ENCODE measurements at regions not wholly inside any gene's neighbourhood (a gene's known extent, or its start where the extent isn't known, plus 50 kb on each side); places are given as distances from the start of the nearest gene placed in this dataset.

- intact Hi-C loops (cut with micrococcal nuclease) (no loop called here), in situ Hi-C loops (cut with MboI) (no loop called here)
- no peak overlapping the region for H3K4me3 ChIP-seq
- TF ChIP-seq ZEB2 (IDR thresholded peaks at IDR 0.05) (no peak), TAL1 (IDR thresholded peaks at IDR 0.05) (no peak)
- POLR2A ChIA-PET = no interaction called here
- ATAC-seq = no peak
- no peak overlapping the region for H2AFZ ChIP-seq (ENCODE audit: low read depth, low read length)
- no peak overlapping the region for H3K27ac ChIP-seq (ENCODE audit: extremely low read depth, low read depth, low read length)
- no peak overlapping the region for H3K9ac ChIP-seq (ENCODE audit: insufficient read depth in 1 of 2, low read depth in 2 of 2, low read length in 2 of 2)
- WGBS (ENCODE audit: insufficient coverage, low coverage, missing lambda C conversion rate) = 0% methylated on average over 2 of the region's 2 CpGs
- no peaks in the 10 kb centered on the region for H3K9me3 ChIP-seq (replicated peaks; ENCODE audit: control insufficient read depth, insufficient read depth, low read depth, low read length)
- no peak for FAIRE-seq
- no TSS peak for BruUV-seq (replicated peaks)
- no peaks in the 10 kb centered on the region for H3K27me3 ChIP-seq (ENCODE audit: control insufficient read depth in 2 of 2, insufficient read depth in 2 of 2, low read length in 2 of 2)
- H3K4me2 ChIP-seq (ENCODE audit: insufficient read depth, low read length) = no peak overlapping the region
- H3K4me1 ChIP-seq (replicated peaks in 1 of 2; ENCODE audit: control insufficient read depth in 2 of 2, insufficient read depth in 2 of 2, low read length in 2 of 2) = no peaks in the 10 kb centered on the region
- CTCF ChIA-PET (ENCODE audit: low intra/inter-chr PET ratio) = no interaction called here
- H3K36me3 ChIP-seq (ENCODE audit: control insufficient read depth, insufficient read depth, low read length) = no peaks in the 10 kb centered on the region
- H4K20me1 ChIP-seq (replicated peaks; ENCODE audit: control insufficient read depth, insufficient read depth, low read length) = no peaks in the 10 kb centered on the region
- DNase-seq (ENCODE audit: extremely low read depth in 1 of 4, low spot score in 3 of 4) = no peak
- no peaks in the 10 kb centered on the region for H3K79me2 ChIP-seq (ENCODE audit: control insufficient read depth, insufficient read depth, low read length)
- H3K9me1 ChIP-seq (ENCODE audit: control insufficient read depth, insufficient read depth, low read length) = no peaks in the 10 kb centered on the region
Observed at GRCh38 chr3:27840807-27841594, 118.9 kb upstream of the EOMES start.

GRCh38 chr3:27844052-27844675 is 122.0 kb upstream of the EOMES start:
- Histone ChIP-seq H3K9me1 (ENCODE audit: control insufficient read depth, insufficient read depth, low read length) (no peaks in the 10 kb centered on the region), H3K27me3 (ENCODE audit: control insufficient read depth in 2 of 2, insufficient read depth in 2 of 2, low read length in 2 of 2) (no peaks in the 10 kb centered on the region), H3K36me3 (ENCODE audit: control insufficient read depth, insufficient read depth, low read length) (no peaks in the 10 kb centered on the region), H2AFZ (ENCODE audit: low read depth, low read length) (no peak overlapping the region), H3K4me3 (no peak overlapping the region), H3K4me2 (ENCODE audit: insufficient read depth, low read length) (no peak overlapping the region), H3K79me2 (ENCODE audit: control insufficient read depth, insufficient read depth, low read length) (no peaks in the 10 kb centered on the region), H3K9ac (ENCODE audit: insufficient read depth in 1 of 2, low read depth in 2 of 2, low read length in 2 of 2) (no peak overlapping the region), H3K27ac (ENCODE audit: extremely low read depth, low read depth, low read length) (no peak overlapping the region), H4K20me1 (replicated peaks; ENCODE audit: control insufficient read depth, insufficient read depth, low read length) (no peaks in the 10 kb centered on the region), H3K9me3 (replicated peaks; ENCODE audit: control insufficient read depth, insufficient read depth, low read depth, low read length) (no peaks in the 10 kb centered on the region), H3K4me1 (replicated peaks in 1 of 2; ENCODE audit: control insufficient read depth in 2 of 2, insufficient read depth in 2 of 2, low read length in 2 of 2) (no peaks in the 10 kb centered on the region)
- intact Hi-C loops (cut with micrococcal nuclease) (no loop called here), in situ Hi-C loops (cut with MboI) (no loop called here)
- no TSS peak for BruUV-seq (replicated peaks)
- ChIA-PET POLR2A (no interaction called here), CTCF (ENCODE audit: low intra/inter-chr PET ratio) (no interaction called here)
- FAIRE-seq (no peak), DNase-seq (ENCODE audit: extremely low read depth in 1 of 4, low spot score in 3 of 4) (no peak), ATAC-seq (no peak)
- 5% methylated on average over 1 of the region's 1 CpG for WGBS (ENCODE audit: insufficient coverage, low coverage, missing lambda C conversion rate)
- TF ChIP-seq ELF2 (CRISPR knock-in tag; IDR thresholded peaks at IDR 0.05) = no peak
- no peak for TF ChIP-seq FOXP1 (CRISPR knock-in tag; IDR thresholded peaks at IDR 0.05)
- no peak for TF ChIP-seq ZNF384 (IDR thresholded peaks at IDR 0.05; ENCODE audit: low read depth, low read length)
- no peak for TF ChIP-seq ZNF780A (CRISPR knock-in tag; IDR thresholded peaks at IDR 0.05)
- no peak for TF ChIP-seq GTF2A2 (tag; IDR thresholded peaks at IDR 0.05)
- TF ChIP-seq, protein P1, sequence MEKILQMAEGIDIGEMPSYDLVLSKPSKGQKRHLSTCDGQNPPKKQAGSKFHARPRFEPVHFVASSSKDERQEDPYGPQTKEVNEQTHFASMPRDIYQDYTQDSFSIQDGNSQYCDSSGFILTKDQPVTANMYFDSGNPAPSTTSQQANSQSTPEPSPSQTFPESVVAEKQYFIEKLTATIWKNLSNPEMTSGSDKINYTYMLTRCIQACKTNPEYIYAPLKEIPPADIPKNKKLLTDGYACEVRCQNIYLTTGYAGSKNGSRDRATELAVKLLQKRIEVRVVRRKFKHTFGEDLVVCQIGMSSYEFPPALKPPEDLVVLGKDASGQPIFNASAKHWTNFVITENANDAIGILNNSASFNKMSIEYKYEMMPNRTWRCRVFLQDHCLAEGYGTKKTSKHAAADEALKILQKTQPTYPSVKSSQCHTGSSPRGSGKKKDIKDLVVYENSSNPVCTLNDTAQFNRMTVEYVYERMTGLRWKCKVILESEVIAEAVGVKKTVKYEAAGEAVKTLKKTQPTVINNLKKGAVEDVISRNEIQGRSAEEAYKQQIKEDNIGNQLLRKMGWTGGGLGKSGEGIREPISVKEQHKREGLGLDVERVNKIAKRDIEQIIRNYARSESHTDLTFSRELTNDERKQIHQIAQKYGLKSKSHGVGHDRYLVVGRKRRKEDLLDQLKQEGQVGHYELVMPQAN (IDR thresholded peaks at IDR 0.05; ENCODE audit: borderline replicate concordance) = no peak
- TF ChIP-seq ESRRB (CRISPR knock-in tag; IDR thresholded peaks at IDR 0.05; ENCODE audit: borderline replicate concordance) = no peak
- TF ChIP-seq DIDO1 (tag; IDR thresholded peaks at IDR 0.05; ENCODE audit: low read depth) = no peak
- TF ChIP-seq ZNF347 (CRISPR knock-in tag; IDR thresholded peaks at IDR 0.05; ENCODE audit: low read depth) = no peak
- no peak for TF ChIP-seq RBM34 (IDR thresholded peaks at IDR 0.05; ENCODE audit: borderline replicate concordance, insufficient read depth, low read length)
- no peak for TF ChIP-seq PHTF2 (CRISPR knock-in tag; IDR thresholded peaks at IDR 0.05)
- no peak for TF ChIP-seq CHD4 (IDR thresholded peaks at IDR 0.05; ENCODE audit: insufficient read depth, insufficient replicate concordance, low read depth, low read length, poor library complexity, severe bottlenecking)

All from K562 (cell line).